ENCODE measurements at regions not wholly inside any gene's neighbourhood (a gene's known extent, or its start where the extent isn't known, plus 50 kb on each side); places are given as distances from the start of the nearest gene placed in this dataset.

GRCh38 chr2:105487142-105488069 is 88.6 kb upstream of the FHL2 start:
- Histone ChIP-seq H3K9ac (ENCODE audit: low read length) (no peak overlapping the region), H3K4me3 (replicated peaks in 1 of 2; ENCODE audit: low read depth in 1 of 2, low read length in 2 of 2) (no peak overlapping the region), H3K36me3 (ENCODE audit: control insufficient read depth in 1 of 2, insufficient read depth in 2 of 2, low read length in 2 of 2) (no peaks in the 10 kb centered on the region), H3K4me2 (ENCODE audit: low read length) (no peak overlapping the region), H3K79me2 (ENCODE audit: insufficient read depth, low read length) (no peaks in the 10 kb centered on the region), H2AFZ (ENCODE audit: low read depth, low read length, poor library complexity, severe bottlenecking) (no peak overlapping the region), H3K27me3 (ENCODE audit: insufficient read depth, low read length) (peaks cover 6% of the 10 kb centered on the region), H3K9me3 (ENCODE audit: control insufficient read depth in 1 of 2, insufficient read depth in 1 of 2, low read depth in 1 of 2, low read length in 2 of 2) (no peaks in the 10 kb centered on the region), H3K4me1 (ENCODE audit: control insufficient read depth in 1 of 2, insufficient read depth in 2 of 2, low read length in 2 of 2) (no peaks in the 10 kb centered on the region), H4K20me1 (ENCODE audit: insufficient read depth) (no peaks in the 10 kb centered on the region), H3K27ac (ENCODE audit: low read depth, low read length) (no peak overlapping the region), H3K9me2 (ENCODE audit: insufficient read depth) (no peaks in the 10 kb centered on the region)
- no peak for TF ChIP-seq POLR2A (IDR thresholded peaks at IDR 0.05; ENCODE audit: borderline replicate concordance, extremely low read depth, insufficient read depth, insufficient read length)
- no peak for TF ChIP-seq REST (IDR thresholded peaks at IDR 0.05; ENCODE audit: low read depth)
- no peak for TF ChIP-seq ZFX (IDR thresholded peaks at IDR 0.05)
- TF ChIP-seq POLR2AphosphoS5 (IDR thresholded peaks at IDR 0.05; ENCODE audit: low read depth, low read length), result no peak
- TF ChIP-seq JUND (IDR thresholded peaks at IDR 0.05), result no peak
- TF ChIP-seq ZNF274 (IDR thresholded peaks at IDR 0.05; ENCODE audit: low read depth, low read length), result no peak
- TF ChIP-seq SRF (IDR thresholded peaks at IDR 0.05; ENCODE audit: low read depth), result no peak
- TF ChIP-seq ELF1 (IDR thresholded peaks at IDR 0.05; ENCODE audit: borderline replicate concordance, low read depth), result no peak
- no peak for TF ChIP-seq CBX3 (IDR thresholded peaks at IDR 0.05; ENCODE audit: low read depth)
- no peak for TF ChIP-seq ATF3 (IDR thresholded peaks at IDR 0.05)
- TF ChIP-seq YY1 (IDR thresholded peaks at IDR 0.05; ENCODE audit: extremely low read depth, insufficient replicate concordance, low read depth, low read length), result no peak
- no peak for TF ChIP-seq SIN3A (IDR thresholded peaks at IDR 0.05; ENCODE audit: low read depth)
- no peak for TF ChIP-seq EGR1 (IDR thresholded peaks at IDR 0.05; ENCODE audit: low read depth)
- TF ChIP-seq ZBTB33 (IDR thresholded peaks at IDR 0.05; ENCODE audit: extremely low read depth, insufficient replicate concordance, low read length), result no peak
- TF ChIP-seq FOSL1 (IDR thresholded peaks at IDR 0.05; ENCODE audit: low read depth), result no peak
- intact Hi-C loops (cut with micrococcal nuclease), result no loop called here
- ChIA-PET POLR2A (no interaction called here), CTCF (no interaction called here), RAD21 (ENCODE audit: low non-redundant PET in 1 of 2, low total read pairs in 2 of 2, uncharacterized antibody in 2 of 2, unreplicated experiment in 2 of 2) (no interaction called here)
- DNase-seq (ENCODE audit: low read depth, low spot score), result no peak
- no TSS peak for BruUV-seq (replicated peaks)
- no peak for ATAC-seq

Data from HCT116 (cell line).